ENCODE measurements at regions not wholly inside any gene's neighbourhood (a gene's known extent, or its start where the extent isn't known, plus 50 kb on each side); places are given as distances from the start of the nearest gene placed in this dataset.

- peaks cover 3% of the 10 kb centered on the region for H3K27me3 Mint-ChIP-seq
- H3K4me1 Mint-ChIP-seq = no peaks in the 10 kb centered on the region
- intact Hi-C loops (cut with micrococcal nuclease) = no loop called here
- no peaks in the 10 kb centered on the region for H3K36me3 Mint-ChIP-seq (ENCODE audit: low read depth)
- H3K27ac Mint-ChIP-seq = no peak overlapping the region
- H3K9me3 Mint-ChIP-seq = peaks cover 7% of the 10 kb centered on the region
- DNase-seq = no peak
- no peak overlapping the region for H3K4me3 Mint-ChIP-seq
Measured at GRCh38 chr4:3700223-3700622, 66.0 kb upstream of the ADRA2C start.

DNA sequence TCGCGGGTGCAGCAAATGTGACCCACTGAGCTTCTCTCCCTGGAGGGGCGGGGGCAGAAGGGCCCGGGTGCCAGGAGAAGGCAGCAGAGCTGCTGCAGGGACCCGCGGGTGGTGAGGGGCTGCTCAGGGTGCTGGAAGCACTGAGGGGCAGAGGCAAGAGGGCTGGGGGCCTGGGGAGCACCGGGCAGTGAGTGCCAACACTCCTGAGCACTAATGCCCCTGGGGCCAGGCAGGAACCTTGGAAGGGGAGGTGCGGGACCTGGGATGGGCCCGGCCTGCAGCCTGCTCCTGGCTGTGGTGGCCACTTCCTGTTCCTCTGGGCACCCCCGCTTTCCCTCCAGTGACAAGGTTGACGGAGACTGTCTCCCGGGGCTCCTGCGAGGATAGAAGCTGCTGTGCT, 66.5 kb upstream of the ADRA2C start:
- Mint-ChIP-seq H3K9me3 (peaks cover 7% of the 10 kb centered on the region), H3K27ac (no peak overlapping the region), H3K4me3 (no peak overlapping the region), H3K36me3 (ENCODE audit: low read depth) (no peaks in the 10 kb centered on the region), H3K4me1 (no peaks in the 10 kb centered on the region), H3K27me3 (peaks cover 3% of the 10 kb centered on the region)
- intact Hi-C loops (cut with micrococcal nuclease) = no loop called here
- DNase-seq = no peak

- Mint-ChIP-seq H3K27me3 (peaks cover 3% of the 10 kb centered on the region), H3K9me3 (peaks cover 7% of the 10 kb centered on the region), H3K4me1 (no peaks in the 10 kb centered on the region), H3K36me3 (ENCODE audit: low read depth) (no peaks in the 10 kb centered on the region), H3K27ac (no peak overlapping the region), H3K4me3 (no peak overlapping the region)
- intact Hi-C loops (cut with micrococcal nuclease) = no loop called here
- no peak for DNase-seq
Measured at GRCh38 chr4:3699261-3699660, 66.9 kb upstream of the ADRA2C start.

DNA sequence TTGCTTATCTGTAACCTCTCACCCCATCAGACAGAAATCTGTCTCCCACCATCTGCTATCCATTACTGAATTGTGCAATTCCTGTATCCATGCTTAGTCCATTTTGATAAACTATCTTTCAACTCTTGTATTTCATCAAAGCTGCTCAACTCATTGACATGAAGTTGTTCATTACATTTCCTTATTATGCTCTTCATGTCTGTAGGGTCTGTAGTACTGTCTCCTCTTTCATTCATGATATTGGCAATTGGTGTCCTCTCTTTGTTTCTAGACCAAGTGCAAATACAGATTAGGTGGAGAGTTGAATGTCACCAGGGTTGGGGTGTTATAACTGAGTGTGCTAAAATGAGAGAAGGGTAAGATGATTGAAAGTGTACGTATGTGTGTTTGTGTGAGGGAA, 69.2 kb upstream of the ADRA2C start:
- Mint-ChIP-seq H3K36me3 (ENCODE audit: low read depth) (no peaks in the 10 kb centered on the region), H3K27ac (no peak overlapping the region), H3K9me3 (peaks cover 7% of the 10 kb centered on the region), H3K4me1 (no peaks in the 10 kb centered on the region), H3K27me3 (no peaks in the 10 kb centered on the region), H3K4me3 (no peak overlapping the region)
- intact Hi-C loops (cut with micrococcal nuclease) = no loop called here
- DNase-seq = no peak

DNA sequence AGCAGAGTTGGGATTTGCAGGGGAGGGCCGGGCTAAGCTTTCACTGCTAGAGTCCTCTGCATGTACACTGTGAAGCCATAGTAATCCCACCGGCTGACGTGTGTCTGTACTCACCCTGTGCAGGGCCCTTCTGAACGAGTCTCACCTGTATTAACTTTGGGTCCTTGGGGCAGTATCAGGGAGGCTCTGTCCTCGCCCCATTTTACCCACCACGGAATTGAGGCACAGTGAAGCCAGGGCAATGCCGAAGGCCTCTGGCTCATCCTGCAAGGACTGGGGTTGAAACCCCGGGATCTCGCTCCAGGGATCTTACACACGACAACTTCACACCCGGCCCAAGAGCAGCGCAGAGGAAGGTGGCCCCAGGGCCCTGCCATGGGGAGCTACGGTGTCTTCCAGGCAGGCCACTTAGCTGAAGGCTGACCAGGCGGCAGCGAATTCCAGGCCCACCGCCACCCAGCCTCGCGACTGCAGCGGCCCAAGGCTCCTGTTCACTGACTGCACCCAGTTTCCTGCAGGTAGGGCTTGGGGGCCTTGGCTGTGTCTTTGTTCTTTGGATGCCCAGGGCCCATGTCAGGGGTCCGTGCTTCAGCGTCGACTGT, 75.5 kb upstream of the ADRA2C start:
- H3K27ac Mint-ChIP-seq = no peak overlapping the region
- no peaks in the 10 kb centered on the region for H3K9me3 Mint-ChIP-seq
- DNase-seq = no peak
- no peaks in the 10 kb centered on the region for H3K4me1 Mint-ChIP-seq
- no peak overlapping the region for H3K4me3 Mint-ChIP-seq
- no peaks in the 10 kb centered on the region for H3K36me3 Mint-ChIP-seq (ENCODE audit: low read depth)
- no peaks in the 10 kb centered on the region for H3K27me3 Mint-ChIP-seq
- intact Hi-C loops (cut with micrococcal nuclease) = no loop called here

GRCh38 chr4:3689576-3690550, 76.3 kb upstream of the ADRA2C start:
- H3K27me3 Mint-ChIP-seq = no peaks in the 10 kb centered on the region
- intact Hi-C loops (cut with micrococcal nuclease) = no loop called here
- no peak overlapping the region for H3K4me3 Mint-ChIP-seq
- H3K4me1 Mint-ChIP-seq = no peaks in the 10 kb centered on the region
- DNase-seq = no peak
- no peaks in the 10 kb centered on the region for H3K36me3 Mint-ChIP-seq (ENCODE audit: low read depth)
- H3K9me3 Mint-ChIP-seq = no peaks in the 10 kb centered on the region
- no peak overlapping the region for H3K27ac Mint-ChIP-seq

GRCh38 chr4:3689006-3689405, 77.2 kb upstream of the ADRA2C start:
- H3K4me1 Mint-ChIP-seq = no peaks in the 10 kb centered on the region
- no peak for DNase-seq
- no peak overlapping the region for H3K4me3 Mint-ChIP-seq
- no peaks in the 10 kb centered on the region for H3K36me3 Mint-ChIP-seq (ENCODE audit: low read depth)
- H3K27me3 Mint-ChIP-seq = no peaks in the 10 kb centered on the region
- intact Hi-C loops (cut with micrococcal nuclease) = no loop called here
- H3K27ac Mint-ChIP-seq = no peak overlapping the region
- no peaks in the 10 kb centered on the region for H3K9me3 Mint-ChIP-seq

DNA sequence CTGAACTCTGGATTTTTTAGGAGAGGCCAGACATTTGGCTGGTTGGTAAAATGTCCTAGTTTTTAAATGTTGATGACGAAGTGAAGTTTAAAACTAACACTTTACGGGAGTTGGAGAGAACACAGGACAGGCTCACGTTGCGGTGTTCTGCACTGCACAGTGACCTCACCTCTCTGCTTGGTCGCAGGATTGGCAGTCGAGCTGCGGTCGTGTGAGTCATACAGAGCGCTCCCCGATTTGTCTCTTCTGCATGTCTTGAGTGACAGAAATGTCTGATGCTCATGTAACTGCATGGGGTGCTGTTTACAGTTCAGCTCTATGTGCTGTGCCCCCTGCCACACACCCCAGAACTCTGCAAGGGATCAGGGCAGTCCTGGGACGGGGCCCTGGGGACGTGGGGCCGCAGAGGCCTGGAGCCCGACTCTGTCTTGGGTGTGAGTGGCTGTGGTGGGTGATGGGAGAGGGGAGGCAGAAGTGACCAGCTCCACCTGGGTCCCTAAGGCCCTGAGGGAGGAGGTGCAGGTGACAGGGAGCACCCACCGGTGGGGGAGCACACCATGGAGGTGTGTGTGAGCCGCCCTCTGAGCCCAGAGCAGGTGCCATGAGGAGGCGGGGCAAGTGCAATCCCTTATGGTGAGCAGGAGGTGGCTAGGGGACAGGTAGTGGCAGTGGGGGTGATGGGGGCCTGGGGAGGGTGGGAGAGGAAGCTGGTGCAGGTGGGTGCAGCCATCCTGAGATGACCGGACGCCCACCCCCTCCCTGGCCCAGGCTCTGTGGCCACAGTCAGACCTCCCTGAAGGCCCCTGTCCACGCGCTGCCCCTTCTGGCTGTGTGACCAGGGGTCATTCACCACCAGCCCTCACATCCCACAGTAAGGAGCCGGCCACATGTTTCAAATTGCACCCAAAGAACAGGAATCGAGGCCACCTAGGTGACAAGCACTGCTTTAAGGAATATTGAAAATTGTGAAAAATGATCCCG, 77.9 kb upstream of the ADRA2C start:
- Mint-ChIP-seq H3K27me3 (no peaks in the 10 kb centered on the region), H3K9me3 (no peaks in the 10 kb centered on the region), H3K27ac (no peak overlapping the region), H3K4me1 (no peaks in the 10 kb centered on the region), H3K36me3 (ENCODE audit: low read depth) (no peaks in the 10 kb centered on the region), H3K4me3 (no peak overlapping the region)
- no peak for DNase-seq
- intact Hi-C loops (cut with micrococcal nuclease) = no loop called here

DNA sequence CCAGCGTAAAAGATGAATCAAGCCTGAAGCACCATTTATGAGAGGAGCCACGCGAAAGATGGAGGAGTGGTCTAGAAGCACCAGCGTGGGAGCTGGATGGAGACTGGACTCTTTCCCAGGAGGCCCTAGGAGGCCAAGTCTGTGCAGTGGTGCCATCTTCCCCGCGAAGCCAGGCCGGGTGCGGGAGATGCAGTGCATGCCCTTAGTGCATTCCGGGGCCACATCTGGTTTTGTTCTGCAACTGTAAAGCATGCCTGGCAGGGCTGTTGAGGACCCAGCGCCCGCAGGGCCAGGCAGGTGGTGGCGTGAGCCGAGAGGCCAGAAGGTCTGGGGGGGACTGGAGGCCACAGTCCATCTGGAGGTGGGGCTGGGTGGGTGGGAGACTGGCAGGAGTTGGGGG, 78.6 kb upstream of the ADRA2C start:
- DNase-seq = no peak
- Mint-ChIP-seq H3K27ac (no peak overlapping the region), H3K36me3 (ENCODE audit: low read depth) (no peaks in the 10 kb centered on the region), H3K9me3 (no peaks in the 10 kb centered on the region), H3K27me3 (no peaks in the 10 kb centered on the region), H3K4me3 (no peak overlapping the region), H3K4me1 (no peaks in the 10 kb centered on the region)
- intact Hi-C loops (cut with micrococcal nuclease) = no loop called here

- no peaks in the 10 kb centered on the region for H3K36me3 Mint-ChIP-seq (ENCODE audit: low read depth)
- no peaks in the 10 kb centered on the region for H3K9me3 Mint-ChIP-seq
- intact Hi-C loops (cut with micrococcal nuclease) = no loop called here
- no peak overlapping the region for H3K27ac Mint-ChIP-seq
- no peaks in the 10 kb centered on the region for H3K4me1 Mint-ChIP-seq
- H3K4me3 Mint-ChIP-seq = no peak overlapping the region
- DNase-seq = no peak
- H3K27me3 Mint-ChIP-seq = no peaks in the 10 kb centered on the region
Measured at GRCh38 chr4:3686753-3687152, 79.4 kb upstream of the ADRA2C start.

DNA sequence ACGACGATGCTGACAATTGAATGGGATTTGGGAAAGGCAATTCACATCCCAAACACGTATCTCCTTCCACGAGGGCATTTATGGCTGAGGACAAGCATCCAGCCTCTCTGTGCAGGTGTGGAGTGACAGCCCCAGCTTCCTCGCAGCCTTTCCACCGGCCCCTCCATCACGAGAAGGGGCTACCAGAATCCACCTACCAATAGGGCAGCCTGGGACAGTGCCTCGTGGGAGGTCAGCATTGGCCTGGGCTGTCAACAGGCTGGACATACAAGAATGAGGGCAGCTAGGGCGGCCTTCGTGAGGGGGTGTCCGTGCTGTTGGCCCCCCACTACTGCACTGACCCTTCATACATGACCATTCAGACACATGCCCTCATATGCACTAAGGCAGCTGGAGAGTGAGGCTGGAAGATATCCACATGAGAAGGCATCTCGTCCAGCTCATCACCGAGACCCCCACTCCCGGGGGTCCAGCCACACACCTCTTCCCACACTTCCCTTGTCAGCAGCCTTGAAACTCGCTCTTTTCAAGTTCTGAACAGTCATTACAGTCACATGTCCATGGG, 81.0 kb upstream of the ADRA2C start:
- Mint-ChIP-seq H3K27ac (no peak overlapping the region), H3K27me3 (no peaks in the 10 kb centered on the region), H3K4me1 (no peaks in the 10 kb centered on the region), H3K36me3 (ENCODE audit: low read depth) (no peaks in the 10 kb centered on the region), H3K4me3 (no peak overlapping the region), H3K9me3 (no peaks in the 10 kb centered on the region)
- intact Hi-C loops (cut with micrococcal nuclease) = no loop called here
- no peak for DNase-seq

DNA sequence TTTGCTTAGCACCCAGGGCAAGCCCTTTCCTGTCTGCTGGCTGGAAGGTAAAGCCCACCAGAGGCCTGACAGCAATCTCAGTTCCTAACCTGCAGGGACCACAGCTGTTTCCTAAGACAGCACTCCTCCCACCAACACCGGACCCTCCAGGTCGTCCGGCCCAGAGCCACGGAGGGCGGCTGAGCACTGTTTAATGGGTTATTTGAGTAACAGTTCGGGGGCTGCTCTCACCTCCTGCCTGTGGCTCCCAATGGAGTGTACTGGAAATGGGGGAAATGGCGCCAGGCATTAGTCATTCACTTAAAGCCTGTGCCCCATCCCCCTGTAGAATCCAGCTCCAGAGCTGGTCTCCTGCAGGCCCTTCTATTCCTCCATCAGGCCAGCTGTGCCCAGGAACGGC, 81.6 kb upstream of the ADRA2C start:
- H3K4me3 Mint-ChIP-seq = no peak overlapping the region
- no peak overlapping the region for H3K27ac Mint-ChIP-seq
- no peaks in the 10 kb centered on the region for H3K9me3 Mint-ChIP-seq
- no peaks in the 10 kb centered on the region for H3K4me1 Mint-ChIP-seq
- intact Hi-C loops (cut with micrococcal nuclease) = no loop called here
- no peaks in the 10 kb centered on the region for H3K36me3 Mint-ChIP-seq (ENCODE audit: low read depth)
- no peak for DNase-seq
- no peaks in the 10 kb centered on the region for H3K27me3 Mint-ChIP-seq

- Mint-ChIP-seq H3K27me3 (no peaks in the 10 kb centered on the region), H3K4me3 (no peak overlapping the region), H3K9me3 (no peaks in the 10 kb centered on the region), H3K27ac (no peak overlapping the region), H3K4me1 (no peaks in the 10 kb centered on the region), H3K36me3 (ENCODE audit: low read depth) (no peaks in the 10 kb centered on the region)
- DNase-seq = no peak
- intact Hi-C loops (cut with micrococcal nuclease) = no loop called here
Measured at GRCh38 chr4:3683744-3684421, 82.3 kb upstream of the ADRA2C start.
